SH-SY5Y (cell line): ENCODE measurements at regions not wholly inside any gene's neighbourhood (a gene's known extent, or its start where the extent isn't known, plus 50 kb on each side); places are given as distances from the start of the nearest gene placed in this dataset.

Source experiments
- GATA2 ChIP-seq: IDR thresholded peaks from 2 replicates; pipeline ENCODE4 v1.6.1; 2011; ENCODE audit warnings: mild to moderate bottlenecking, low read depth, low read length
- GATA3 ChIP-seq: IDR thresholded peaks from 2 replicates; pipeline ENCODE4 v1.6.1; 2011; ENCODE audit warnings: low read depth, mild to moderate bottlenecking, low read length, moderate library complexity

DNA sequence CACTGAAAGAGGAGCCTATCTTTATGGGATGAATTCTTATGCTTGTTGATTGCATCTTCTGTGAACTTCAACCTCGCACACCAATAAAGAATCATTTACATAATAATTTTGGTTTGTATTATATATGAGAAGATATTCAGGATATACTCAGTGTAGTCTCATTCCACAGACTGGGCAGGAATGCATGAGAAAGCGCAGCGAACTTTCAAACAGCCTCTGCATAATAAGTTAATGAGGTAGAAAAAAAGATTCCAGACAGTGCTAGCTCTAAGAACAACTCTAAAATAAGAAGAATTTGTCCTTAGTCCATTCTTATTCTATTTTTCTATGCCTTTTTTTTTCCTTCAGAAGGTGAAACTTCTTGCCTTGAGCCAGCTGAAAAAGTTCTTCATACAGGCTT is 224.3 kb upstream of the CTSO start:
- TF ChIP-seq GATA2 (no peak), GATA3 (no peak)
